IMR-90 (cell line): ENCODE measurements at regions not wholly inside any gene's neighbourhood (a gene's known extent, or its start where the extent isn't known, plus 50 kb on each side); places are given as distances from the start of the nearest gene placed in this dataset.

Experiments
- ATAC-seq: fragments of 200-7000 bp; cut with Tn5 transposase; 2 replicates; pipeline ENCODE4 v1.9.1; 2020; ENCODE audit warnings: low read depth, mild to moderate bottlenecking, moderate library complexity
- BruUV-seq: library from RNA; stranded (reverse); fragments of 400-500 nt; replicated peaks from 2 replicates; lab custom pipeline; 2021; lab: Mats Ljungman, UMichigan
- CTCF ChIA-PET: fragments of 300-600 bp; formaldehyde crosslinking; extraction: SDS; loops from one replicate; lab custom pipeline; 2021; ENCODE audit warnings: antibody characterized with exemption; lab: Yijun Ruan, JAX
- POLR2A ChIA-PET: fragments of 300-600 bp; sonication (Branson Sonifier 250); formaldehyde crosslinking; loops from one replicate; lab custom pipeline; 2022; ENCODE audit warnings: antibody characterized with exemption; ENCODE audit not compliant: unreplicated experiment; lab: Charles Lee
- DNase-seq: peaks from one replicate; pipeline ENCODE4 v3.0.0; 2013
- H2AFZ ChIP-seq: replicated peaks from 2 replicates; pipeline ENCODE3; 2013; ENCODE audit warnings: low read length, mild to moderate bottlenecking; ENCODE audit not compliant: poor library complexity
- H2AK5ac ChIP-seq: 2 replicates; pipeline ENCODE4 v1.6.1; 2013; ENCODE audit warnings: low read depth, low read length, inconsistent platforms
- H2AK9ac ChIP-seq: replicated peaks from 2 replicates; pipeline ENCODE3; 2013; ENCODE audit warnings: mild to moderate bottlenecking, low read depth, low read length, moderate library complexity; ENCODE audit not compliant: poor library complexity
- H2BK120ac ChIP-seq: 2 replicates; pipeline ENCODE4 v1.6.1; 2013; ENCODE audit warnings: low read depth, low read length, inconsistent platforms
- H2BK15ac ChIP-seq: 3 replicates; pipeline ENCODE4 v1.6.1; 2013; ENCODE audit warnings: low read depth, low read length, inconsistent platforms
- H2BK20ac ChIP-seq: 2 replicates; pipeline ENCODE4 v1.6.1; 2013; ENCODE audit warnings: low read depth, mild to moderate bottlenecking, inconsistent platforms, low read length, moderate library complexity
- H2BK5ac ChIP-seq: 2 replicates; pipeline ENCODE4 v1.6.1; 2013; ENCODE audit warnings: mild to moderate bottlenecking, low read depth, low read length, inconsistent platforms; ENCODE audit not compliant: poor library complexity, severe bottlenecking
- H3K14ac ChIP-seq: replicated peaks from 2 replicates; pipeline ENCODE4 v1.6.1; 2013; ENCODE audit warnings: low read depth, low read length, inconsistent platforms
- H3K18ac ChIP-seq: 2 replicates; pipeline ENCODE4 v1.6.1; 2013; ENCODE audit warnings: low read depth, low read length, control low read depth
- H3K23ac ChIP-seq: 2 replicates; pipeline ENCODE4 v1.6.1; 2013; ENCODE audit warnings: low read depth, low read length, inconsistent platforms
- H3K27ac ChIP-seq: 2 replicates; pipeline ENCODE4 v1.5.1; 2013; ENCODE audit warnings: mild to moderate bottlenecking, control low read depth, low read length; ENCODE audit not compliant: insufficient read depth
- H3K27me3 ChIP-seq: 2 replicates; pipeline ENCODE4 v1.6.1; 2013; ENCODE audit warnings: low read length; ENCODE audit not compliant: control insufficient read depth, insufficient read depth
- H3K36me3 ChIP-seq: 2 replicates; pipeline ENCODE4 v1.6.1; 2013; ENCODE audit warnings: low read length, mixed read lengths; ENCODE audit not compliant: control insufficient read depth, insufficient read depth
- H3K4ac ChIP-seq: 2 replicates; pipeline ENCODE4 v1.6.1; 2013; ENCODE audit warnings: low read depth, low read length, inconsistent platforms
- H3K4me1 ChIP-seq: 2 replicates; pipeline ENCODE4 v1.6.1; 2013; ENCODE audit warnings: low read length, mixed read lengths; ENCODE audit not compliant: control insufficient read depth, insufficient read depth
- H3K4me2 ChIP-seq: 2 replicates; pipeline ENCODE4 v1.6.1; 2013; ENCODE audit warnings: low read depth, mild to moderate bottlenecking, control low read depth, low read length, moderate library complexity
- H3K4me3 ChIP-seq: 2 replicates; pipeline ENCODE4 v1.5.1; 2013; ENCODE audit warnings: low read depth, mild to moderate bottlenecking, control low read depth, low read length, moderate library complexity; ENCODE audit not compliant: insufficient read depth
- H3K56ac ChIP-seq: 2 replicates; pipeline ENCODE4 v1.6.1; 2013; ENCODE audit warnings: low read length, inconsistent platforms; ENCODE audit not compliant: insufficient read depth; ENCODE audit errors: extremely low read depth
- H3K79me1 ChIP-seq, 2 experiments: 2 replicates each; pipeline ENCODE4 v1.6.1; 2013; ENCODE audit warnings: low read length in 2 of 2, inconsistent platforms in 1 of 2, low read depth in 1 of 2
- H3K9ac ChIP-seq: 2 replicates; pipeline ENCODE4 v1.6.1; 2013; ENCODE audit warnings: low read depth, low read length, control low read depth
- H3K9me1 ChIP-seq: 2 replicates; pipeline ENCODE4 v1.6.1; 2013; ENCODE audit warnings: low read length, inconsistent platforms; ENCODE audit not compliant: insufficient read depth
- H3K9me3 ChIP-seq: 2 replicates; pipeline ENCODE4 v1.6.1; 2013; ENCODE audit warnings: low read length; ENCODE audit not compliant: control insufficient read depth, insufficient read depth
- H4K20me1 ChIP-seq: 2 replicates; pipeline ENCODE4 v1.6.1; 2013; ENCODE audit warnings: low read length, inconsistent platforms; ENCODE audit not compliant: insufficient read depth
- H4K5ac ChIP-seq: 2 replicates; pipeline ENCODE4 v1.6.1; 2013; ENCODE audit warnings: mild to moderate bottlenecking, low read depth, low read length, control low read depth
- H4K8ac ChIP-seq, 2 experiments: 2 replicates each; pipeline ENCODE4 v1.6.1; 2013; ENCODE audit warnings: low read depth in 2 of 2, low read length in 2 of 2, control low read depth in 1 of 2, inconsistent platforms in 1 of 2
- H4K91ac ChIP-seq: 2 replicates; pipeline ENCODE4 v1.6.1; 2013; ENCODE audit warnings: low read depth, low read length, inconsistent platforms; ENCODE audit not compliant: insufficient read depth
- FOS ChIP-seq: fragments of 150-350 bp; IDR thresholded peaks from 2 replicates; pipeline ENCODE4 v1.6.1; 2016; ENCODE audit warnings: low read depth, low read length
- NFE2L2 ChIP-seq: fragments of 150-350 bp; IDR thresholded peaks from 2 replicates; pipeline ENCODE4 v1.6.1; 2016; ENCODE audit warnings: low read depth, mild to moderate bottlenecking, low read length
- POLR2A ChIP-seq: IDR thresholded peaks from 2 replicates; pipeline ENCODE4 v1.6.1; 2012; ENCODE audit warnings: mild to moderate bottlenecking, low read depth, low read length
- WGBS, 2 experiments: methylation state at CpG; one replicate each; pipeline versions ENCODE4 v1.1.5 to v1.1.7; 2013; ENCODE audit warnings: missing lambda C conversion rate in 2 of 2; ENCODE audit not compliant: insufficient read length in 1 of 2; ENCODE audit errors: extremely low coverage in 2 of 2; 5-methylcytosine and 5-hydroxymethylcytosine counted together
- dilution Hi-C: fragments of 300-500 bp; cut with HindIII; formaldehyde crosslinking; loops from one replicate; pipeline ENCODE4 v1.14.3; 2018; ENCODE audit warnings: low sequenced_read_pairs; ENCODE audit not compliant: unreplicated experiment
- in situ Hi-C: fragments of 300-500 bp; cut with MboI; formaldehyde crosslinking; loops from 3 replicates; pipeline ENCODE4 v1.14.3; 2019; ENCODE audit warnings: low sequenced_read_pairs, inconsistent platforms, mixed read lengths
- intact Hi-C: fragments of 100-400 bp; cut with micrococcal nuclease; formaldehyde crosslinking; loops from 2 replicates; pipeline ENCODE4 v1.10.0; 2022
- TF ChIP-seq, protein P1 (sequence below): conservative IDR thresholded peaks from 2 replicates; pipeline ENCODE4 v1.5.1; 2012; ENCODE audit warnings: mild to moderate bottlenecking, low read depth, low read length, improper control_type of control experiment

DNA sequence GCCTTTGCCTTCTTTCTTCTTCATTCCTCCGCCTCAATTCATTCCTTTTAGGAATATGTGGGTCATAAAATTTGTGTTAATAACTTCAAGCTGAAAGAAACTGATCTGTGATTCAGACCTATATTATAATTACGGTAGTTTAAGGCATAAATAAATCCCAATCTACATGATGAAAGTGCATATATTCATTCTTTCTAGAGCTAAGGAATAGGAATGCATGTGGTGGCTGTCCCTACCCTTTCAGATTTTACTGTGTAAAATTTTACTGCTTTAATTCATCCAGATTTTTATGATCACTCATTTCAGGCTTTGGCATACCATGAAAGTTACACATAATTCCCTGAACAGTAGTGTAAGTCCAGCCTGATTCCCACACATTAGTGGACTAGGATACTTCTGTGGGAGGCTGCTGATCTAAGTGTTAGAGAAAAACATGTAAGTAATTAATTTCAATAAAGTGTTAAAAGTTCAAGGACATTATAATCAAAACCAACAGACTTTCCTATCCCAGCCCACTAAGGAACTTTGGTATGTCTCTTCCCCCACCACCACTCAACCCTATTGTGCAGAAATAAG lies 83.1 kb downstream of the HINT1 start:
- Histone ChIP-seq H2BK5ac (no peak overlapping the region), H3K56ac (no peak overlapping the region), H3K27ac (no peak overlapping the region), H2AK9ac (no peak overlapping the region), H4K20me1 (no peaks in the 10 kb centered on the region), H4K91ac (no peak overlapping the region), H4K8ac (no peak overlapping the region), H3K4me3 (no peak overlapping the region), H3K79me1 (no peaks in the 10 kb centered on the region), H2BK120ac (no peak overlapping the region), H3K4me2 (no peak overlapping the region), H3K4me1 (no peaks in the 10 kb centered on the region), H3K18ac (no peak overlapping the region), H3K9me1 (no peaks in the 10 kb centered on the region), H3K14ac (no peak overlapping the region), H2BK20ac (no peak overlapping the region), H4K5ac (no peak overlapping the region), H2AK5ac (no peak overlapping the region), H2AFZ (no peak overlapping the region), H3K9me3 (no peaks in the 10 kb centered on the region), H2BK15ac (no peak overlapping the region), H3K9ac (no peak overlapping the region), H3K36me3 (no peaks in the 10 kb centered on the region), H3K4ac (no peak overlapping the region), H3K27me3 (no peaks in the 10 kb centered on the region), H3K23ac (no peak overlapping the region)
- CTCF ChIA-PET: interaction anchor here (0.6 kb wide), 1 partner anchor 921 kb away, joined by 3 read pairs; no protein-coding TSS in a partner anchor
- dilution Hi-C loops: no loop called here
- in situ Hi-C loops: no loop called here
- no CpG with 5 or more reads among the region's 2 CpGs for WGBS, 2 experiments
- intact Hi-C loops: no loop called here
- no peak for DNase-seq
- ATAC-seq: no peak
- no TSS peak for BruUV-seq
- POLR2A ChIA-PET: no interaction called here
- TF ChIP-seq, protein P1, sequence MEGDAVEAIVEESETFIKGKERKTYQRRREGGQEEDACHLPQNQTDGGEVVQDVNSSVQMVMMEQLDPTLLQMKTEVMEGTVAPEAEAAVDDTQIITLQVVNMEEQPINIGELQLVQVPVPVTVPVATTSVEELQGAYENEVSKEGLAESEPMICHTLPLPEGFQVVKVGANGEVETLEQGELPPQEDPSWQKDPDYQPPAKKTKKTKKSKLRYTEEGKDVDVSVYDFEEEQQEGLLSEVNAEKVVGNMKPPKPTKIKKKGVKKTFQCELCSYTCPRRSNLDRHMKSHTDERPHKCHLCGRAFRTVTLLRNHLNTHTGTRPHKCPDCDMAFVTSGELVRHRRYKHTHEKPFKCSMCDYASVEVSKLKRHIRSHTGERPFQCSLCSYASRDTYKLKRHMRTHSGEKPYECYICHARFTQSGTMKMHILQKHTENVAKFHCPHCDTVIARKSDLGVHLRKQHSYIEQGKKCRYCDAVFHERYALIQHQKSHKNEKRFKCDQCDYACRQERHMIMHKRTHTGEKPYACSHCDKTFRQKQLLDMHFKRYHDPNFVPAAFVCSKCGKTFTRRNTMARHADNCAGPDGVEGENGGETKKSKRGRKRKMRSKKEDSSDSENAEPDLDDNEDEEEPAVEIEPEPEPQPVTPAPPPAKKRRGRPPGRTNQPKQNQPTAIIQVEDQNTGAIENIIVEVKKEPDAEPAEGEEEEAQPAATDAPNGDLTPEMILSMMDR: no peak
- TF ChIP-seq FOS: no peak
- TF ChIP-seq POLR2A: no peak
- TF ChIP-seq NFE2L2: no peak
